H1 (cell line): ENCODE measurements at regions not wholly inside any gene's neighbourhood (a gene's known extent, or its start where the extent isn't known, plus 50 kb on each side); places are given as distances from the start of the nearest gene placed in this dataset.

ENCODE experiments used
- POLR2A ChIP-seq, 2 experiments: IDR thresholded peaks; 1 replicate in 1 of 2; 2 replicates in 1 of 2; pipeline ENCODE4 v1.6.1; 2011; ENCODE audit warnings: low read depth in 2 of 2, low read length in 2 of 2, mild to moderate bottlenecking in 2 of 2; ENCODE audit errors: control extremely low read depth in 1 of 2
- RAD21 ChIP-seq, 2 experiments: IDR thresholded peaks in 1 of 2; conservative IDR thresholded peaks in 1 of 2; 2 replicates each; pipeline ENCODE4 v1.6.1; 2011; ENCODE audit warnings: low read depth in 2 of 2, low read length in 2 of 2, improper control_type of control experiment in 1 of 2, inconsistent platforms in 1 of 2, mild to moderate bottlenecking in 1 of 2, moderate library complexity in 1 of 2
- RFX5 ChIP-seq: IDR thresholded peaks from 2 replicates; pipeline ENCODE4 v1.6.1; 2011; ENCODE audit warnings: low read depth, low read length, improper control_type of control experiment, borderline replicate concordance
- TF ChIP-seq, protein P1 (sequence below): IDR thresholded peaks from 2 replicates; pipeline ENCODE4 v1.6.1; 2011; ENCODE audit warnings: low read depth, mild to moderate bottlenecking, low read length; ENCODE audit not compliant: insufficient read depth
- TF ChIP-seq, protein P2 (sequence below), 3 experiments: IDR thresholded peaks; 1 replicate in 2 of 3; 2 replicates in 1 of 3; pipeline versions ENCODE4 v1.5.1 to v1.6.1; 2011; ENCODE audit warnings: low read length in 3 of 3, mild to moderate bottlenecking in 3 of 3, inconsistent platforms in 2 of 3, low read depth in 1 of 3, moderate library complexity in 1 of 3; ENCODE audit not compliant: insufficient read depth in 1 of 3; ENCODE audit errors: control extremely low read depth in 1 of 3

DNA sequence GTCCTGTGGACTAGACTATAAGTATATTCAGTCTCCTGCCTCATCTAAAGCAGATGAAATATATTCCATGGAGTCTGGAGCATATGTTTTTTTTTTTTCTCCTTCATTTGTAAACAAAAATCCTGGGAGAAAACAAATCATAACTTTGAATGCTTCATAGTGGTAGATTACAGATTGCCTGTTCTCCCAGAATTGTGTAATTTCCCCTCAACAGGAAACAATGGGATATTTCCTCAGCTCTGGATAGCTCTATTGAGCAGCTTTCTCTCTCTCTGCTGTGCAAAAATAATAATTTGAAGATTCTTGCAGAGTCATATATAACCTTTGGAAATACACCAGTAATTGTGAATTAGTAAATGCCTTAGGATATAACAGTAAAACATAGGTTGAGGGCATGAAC is 1406.6 kb upstream of the ACVR2A start:
- no peak for TF ChIP-seq POLR2A (IDR thresholded peaks at IDR 0.05; ENCODE audit: control extremely low read depth in 1 of 2, low read depth in 2 of 2, low read length in 2 of 2)
- TF ChIP-seq, protein P1, sequence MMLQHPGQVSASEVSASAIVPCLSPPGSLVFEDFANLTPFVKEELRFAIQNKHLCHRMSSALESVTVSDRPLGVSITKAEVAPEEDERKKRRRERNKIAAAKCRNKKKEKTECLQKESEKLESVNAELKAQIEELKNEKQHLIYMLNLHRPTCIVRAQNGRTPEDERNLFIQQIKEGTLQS: no peak
- TF ChIP-seq, protein P2, sequence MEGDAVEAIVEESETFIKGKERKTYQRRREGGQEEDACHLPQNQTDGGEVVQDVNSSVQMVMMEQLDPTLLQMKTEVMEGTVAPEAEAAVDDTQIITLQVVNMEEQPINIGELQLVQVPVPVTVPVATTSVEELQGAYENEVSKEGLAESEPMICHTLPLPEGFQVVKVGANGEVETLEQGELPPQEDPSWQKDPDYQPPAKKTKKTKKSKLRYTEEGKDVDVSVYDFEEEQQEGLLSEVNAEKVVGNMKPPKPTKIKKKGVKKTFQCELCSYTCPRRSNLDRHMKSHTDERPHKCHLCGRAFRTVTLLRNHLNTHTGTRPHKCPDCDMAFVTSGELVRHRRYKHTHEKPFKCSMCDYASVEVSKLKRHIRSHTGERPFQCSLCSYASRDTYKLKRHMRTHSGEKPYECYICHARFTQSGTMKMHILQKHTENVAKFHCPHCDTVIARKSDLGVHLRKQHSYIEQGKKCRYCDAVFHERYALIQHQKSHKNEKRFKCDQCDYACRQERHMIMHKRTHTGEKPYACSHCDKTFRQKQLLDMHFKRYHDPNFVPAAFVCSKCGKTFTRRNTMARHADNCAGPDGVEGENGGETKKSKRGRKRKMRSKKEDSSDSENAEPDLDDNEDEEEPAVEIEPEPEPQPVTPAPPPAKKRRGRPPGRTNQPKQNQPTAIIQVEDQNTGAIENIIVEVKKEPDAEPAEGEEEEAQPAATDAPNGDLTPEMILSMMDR (IDR thresholded peaks at IDR 0.05; ENCODE audit: control extremely low read depth in 1 of 3, insufficient read depth in 1 of 3, low read depth in 1 of 3, low read length in 3 of 3): no peak
- no peak for TF ChIP-seq RFX5
- no peak for TF ChIP-seq RAD21 (IDR thresholded peaks at IDR 0.05 in 1 of 2, conservative IDR thresholded peaks at IDR 0.05 in 1 of 2; ENCODE audit: low read depth in 2 of 2, low read length in 2 of 2)
